Neural cell (in vitro differentiated cells): ENCODE measurements at regions not wholly inside any gene's neighbourhood (a gene's known extent, or its start where the extent isn't known, plus 50 kb on each side); places are given as distances from the start of the nearest gene placed in this dataset.

ENCODE experiments used
- H2AFZ ChIP-seq: fragments of 200-600, 300-800 bp; sonication (generic), shearing (Covaris generic); 2 replicates; pipeline ENCODE4 v1.6.0; 2014; ENCODE audit warnings: low read depth, mild to moderate bottlenecking, antibody characterized with exemption, low read length, moderate library complexity
- H3F3A ChIP-seq: fragments of 200-600 bp; shearing (Covaris generic); 2 replicates; pipeline ENCODE4 v1.6.1; 2016; ENCODE audit warnings: mild to moderate bottlenecking, moderate library complexity, mixed read lengths, antibody characterized with exemption, low read length; ENCODE audit not compliant: insufficient read depth, poor library complexity, severe bottlenecking
- H3K27ac ChIP-seq: fragments of 200-600, 300-800 bp; sonication (generic), shearing (Covaris generic); 2 replicates; pipeline ENCODE4 v1.5.1; 2014; ENCODE audit warnings: mild to moderate bottlenecking, low read length, moderate library complexity
- H3K27me3 ChIP-seq: fragments of 300-800, 200-600 bp; sonication (generic), shearing (Covaris generic); 2 replicates; pipeline ENCODE4 v1.6.0; 2014; ENCODE audit warnings: mild to moderate bottlenecking, low read depth, low read length, moderate library complexity; ENCODE audit not compliant: insufficient read depth
- H3K36me3 ChIP-seq: fragments of 300-800, 200-600 bp; sonication (generic), shearing (Covaris generic); 2 replicates; pipeline ENCODE4 v1.5.1; 2014; ENCODE audit warnings: mild to moderate bottlenecking, antibody characterized with exemption, low read length, moderate library complexity; ENCODE audit not compliant: insufficient read depth
- H3K4me2 ChIP-seq: fragments of 300-800, 200-600 bp; sonication (generic), shearing (Covaris generic); 2 replicates; pipeline ENCODE4 v1.6.0; 2014; ENCODE audit warnings: mild to moderate bottlenecking, low read length
- H3K4me3 ChIP-seq: fragments of 300-800, 200-600 bp; sonication (generic), shearing (Covaris generic); 2 replicates; pipeline ENCODE4 v1.5.1; 2014; ENCODE audit warnings: mild to moderate bottlenecking, low read length, moderate library complexity
- H3K79me2 ChIP-seq: fragments of 200-600 bp; shearing (Covaris generic); replicated peaks from 2 replicates; pipeline ENCODE4 v1.6.0; 2014; ENCODE audit warnings: mild to moderate bottlenecking, low read length, moderate library complexity; ENCODE audit not compliant: insufficient read depth
- H3K9ac ChIP-seq: fragments of 300-800, 200-600 bp; sonication (generic), shearing (Covaris generic); 2 replicates; pipeline ENCODE4 v1.6.1; 2016; ENCODE audit warnings: mild to moderate bottlenecking, low read length, mixed read lengths
- H3K9me2 ChIP-seq: fragments of 200-600 bp; shearing (Covaris generic); 2 replicates; pipeline ENCODE4 v1.6.1; 2016; ENCODE audit warnings: mild to moderate bottlenecking, low read length, mixed read lengths; ENCODE audit not compliant: insufficient read depth
- H3K9me3 ChIP-seq: fragments of 200-600, 300-800 bp; sonication (generic), shearing (Covaris generic); 2 replicates; pipeline ENCODE4 v1.6.1; 2016; ENCODE audit warnings: mild to moderate bottlenecking, mixed run types, low read length, moderate library complexity, mixed read lengths
- H4K20me1 ChIP-seq: fragments of 200-600 bp; shearing (Covaris generic); 2 replicates; pipeline ENCODE4 v1.6.1; 2016; ENCODE audit warnings: mild to moderate bottlenecking, mixed run types; ENCODE audit not compliant: insufficient read depth
- CTCF ChIP-seq: fragments of 450-650 bp; IDR thresholded peaks from 2 replicates; pipeline ENCODE4 v1.5.1; 2014; ENCODE audit warnings: antibody characterized with exemption, mild to moderate bottlenecking, moderate library complexity; ENCODE audit not compliant: poor library complexity, severe bottlenecking
- EP300 ChIP-seq: fragments of 450-650 bp; conservative IDR thresholded peaks from 2 replicates; pipeline ENCODE4 v1.6.1; 2014; ENCODE audit warnings: antibody characterized with exemption, mild to moderate bottlenecking, moderate library complexity; ENCODE audit not compliant: poor library complexity, severe bottlenecking
- EZH2 ChIP-seq: fragments of 200-600, 300-800 bp; shearing (Covaris generic), sonication (generic); IDR thresholded peaks from 2 replicates; pipeline ENCODE4 v1.6.1; 2014; ENCODE audit warnings: antibody characterized with exemption, low read length, borderline replicate concordance, mild to moderate bottlenecking; ENCODE audit not compliant: insufficient read depth, poor library complexity, severe bottlenecking
- MXI1 ChIP-seq: fragments of 450-650 bp; conservative IDR thresholded peaks from 2 replicates; pipeline ENCODE4 v1.6.1; 2014; ENCODE audit warnings: antibody characterized with exemption, mild to moderate bottlenecking; ENCODE audit not compliant: poor library complexity, severe bottlenecking
- POLR2AphosphoS5 ChIP-seq: IDR thresholded peaks from 2 replicates; pipeline ENCODE4 v1.6.1; 2012
- RAD21 ChIP-seq: fragments of 450-650 bp; conservative IDR thresholded peaks from 2 replicates; pipeline ENCODE4 v1.6.1; 2014; ENCODE audit warnings: antibody characterized with exemption, mild to moderate bottlenecking, moderate library complexity
- REST ChIP-seq: IDR thresholded peaks from 2 replicates; pipeline ENCODE4 v1.6.1; 2012; ENCODE audit warnings: borderline replicate concordance
- SMC3 ChIP-seq: fragments of 450-650 bp; conservative IDR thresholded peaks from 2 replicates; pipeline ENCODE4 v1.6.1; 2014; ENCODE audit warnings: antibody characterized with exemption, mild to moderate bottlenecking, moderate library complexity; ENCODE audit not compliant: poor library complexity
- TAF1 ChIP-seq: IDR thresholded peaks from 2 replicates; pipeline ENCODE4 v1.6.1; 2012; ENCODE audit warnings: low read depth

GRCh38 chr2:94769733-94770132, 101.5 kb upstream of the TEKT4 start:
- H3K36me3 ChIP-seq = no peaks in the 10 kb centered on the region
- no peaks in the 10 kb centered on the region for H3K9me3 ChIP-seq
- H3K4me3 ChIP-seq = no peak overlapping the region
- H3K9ac ChIP-seq = no peak overlapping the region
- no peaks in the 10 kb centered on the region for H4K20me1 ChIP-seq
- no peaks in the 10 kb centered on the region for H3F3A ChIP-seq
- H3K4me2 ChIP-seq = no peak overlapping the region
- H2AFZ ChIP-seq = no peak overlapping the region
- no peaks in the 10 kb centered on the region for H3K27me3 ChIP-seq
- no peaks in the 10 kb centered on the region for H3K9me2 ChIP-seq
- H3K79me2 ChIP-seq = no peaks in the 10 kb centered on the region
- no peak overlapping the region for H3K27ac ChIP-seq
- TF ChIP-seq SMC3 = no peak
- no peak for TF ChIP-seq TAF1
- no peak for TF ChIP-seq MXI1
- TF ChIP-seq EP300 = no peak
- TF ChIP-seq CTCF = no peak
- no peak for TF ChIP-seq POLR2AphosphoS5
- no peak for TF ChIP-seq RAD21
- TF ChIP-seq REST = no peak
- no peak for TF ChIP-seq EZH2

- Histone ChIP-seq H3K4me2 (no peak overlapping the region), H3K9ac (no peak overlapping the region), H3K36me3 (no peaks in the 10 kb centered on the region), H3K9me2 (no peaks in the 10 kb centered on the region), H3K27ac (no peak overlapping the region), H3K4me3 (no peak overlapping the region), H3F3A (no peaks in the 10 kb centered on the region), H3K9me3 (no peaks in the 10 kb centered on the region), H3K79me2 (no peaks in the 10 kb centered on the region), H3K27me3 (no peaks in the 10 kb centered on the region), H4K20me1 (no peaks in the 10 kb centered on the region), H2AFZ (no peak overlapping the region)
- TF ChIP-seq REST (no peak), EP300 (no peak), TAF1 (no peak)
Observed at GRCh38 chr2:94774851-94775250, 96.4 kb upstream of the TEKT4 start.
